ENCODE measurements at regions not wholly inside any gene's neighbourhood (a gene's known extent, or its start where the extent isn't known, plus 50 kb on each side); places are given as distances from the start of the nearest gene placed in this dataset.
"Not testable (repeated sequence)": the region's sequence is repeated elsewhere in the genome, so short reads cannot be mapped to it uniquely, and the experiment has no call there.

- no peak for DNase-seq
Observed at GRCh38 chr15:39230205-39230907, 350.5 kb upstream of the THBS1 start.

GRCh38 chr15:39230908-39231285 lies 350.0 kb upstream of the THBS1 start:
- DNase-seq: no peak

GRCh38 chr15:39232512-39232911 lies 348.4 kb upstream of the THBS1 start:
- DNase-seq: no peak

GRCh38 chr15:39235084-39235795 lies 345.6 kb upstream of the THBS1 start:
- DNase-seq: no peak

GRCh38 chr15:39236375-39236774 lies 344.5 kb upstream of the THBS1 start:
- DNase-seq: no peak

- no peak for DNase-seq
Observed at GRCh38 chr15:39238443-39238842, 342.4 kb upstream of the THBS1 start.

GRCh38 chr15:39239562-39239961 lies 341.3 kb upstream of the THBS1 start:
- no peak for DNase-seq

GRCh38 chr15:39242345-39242744 lies 338.5 kb upstream of the THBS1 start:
- no peak for DNase-seq

GRCh38 chr15:39243396-39243795 lies 337.5 kb upstream of the THBS1 start:
- no peak for DNase-seq

- no peak for DNase-seq
Observed at GRCh38 chr15:39244776-39245175, 336.1 kb upstream of the THBS1 start.

- DNase-seq: no peak
Observed at GRCh38 chr15:39246523-39246922, 334.4 kb upstream of the THBS1 start.

- no peak for DNase-seq
Observed at GRCh38 chr15:39247574-39247973, 333.3 kb upstream of the THBS1 start.

GRCh38 chr15:39248204-39248603 lies 332.7 kb upstream of the THBS1 start:
- no peak for DNase-seq

GRCh38 chr15:39250001-39250400 lies 330.9 kb upstream of the THBS1 start:
- no peak for DNase-seq

- DNase-seq: no peak
Observed at GRCh38 chr15:39250460-39251186, 330.3 kb upstream of the THBS1 start.

GRCh38 chr15:39251413-39252133 lies 329.3 kb upstream of the THBS1 start:
- DNase-seq: no peak

- DNase-seq: no peak
Observed at GRCh38 chr15:39252134-39252470, 328.8 kb upstream of the THBS1 start.

- DNase-seq: no peak
Observed at GRCh38 chr15:39253552-39253951, 327.3 kb upstream of the THBS1 start.

- DNase-seq: no peak
Observed at GRCh38 chr15:39254181-39254580, 326.7 kb upstream of the THBS1 start.

GRCh38 chr15:39255760-39256159 lies 325.1 kb upstream of the THBS1 start:
- no peak for DNase-seq

- DNase-seq: no peak
Observed at GRCh38 chr15:39260391-39260790, 320.5 kb upstream of the THBS1 start.

- no peak for DNase-seq
Observed at GRCh38 chr15:39260791-39261190, 320.1 kb upstream of the THBS1 start.

GRCh38 chr15:39261397-39262183 lies 319.3 kb upstream of the THBS1 start:
- not testable (repeated sequence) for DNase-seq

Measured in activated CD8-positive, alpha-beta memory T cell treated with anti-CD3 and anti-CD28 coated beads, Interleukin-2, amount 50 U/mL, for 48 hours (primary cell).